ENCODE measurements at regions not wholly inside any gene's neighbourhood (a gene's known extent, or its start where the extent isn't known, plus 50 kb on each side); places are given as distances from the start of the nearest gene placed in this dataset.
A peak's percentile ranks its signal among the peaks of the same experiment; 100 is the strongest.

- no peaks in the 10 kb centered on the region for H3K9me2 ChIP-seq (ENCODE audit: insufficient read depth)
- H3K9me3 ChIP-seq (ENCODE audit: insufficient read depth, low read depth): no peaks in the 10 kb centered on the region
These were observed 238.9 kb upstream of the PDZRN3 start for GRCh38 chr3:73863546-73864079.

GRCh38 chr3:73855813-73856212 is 231.1 kb upstream of the PDZRN3 start:
- TF ChIP-seq, protein P1, sequence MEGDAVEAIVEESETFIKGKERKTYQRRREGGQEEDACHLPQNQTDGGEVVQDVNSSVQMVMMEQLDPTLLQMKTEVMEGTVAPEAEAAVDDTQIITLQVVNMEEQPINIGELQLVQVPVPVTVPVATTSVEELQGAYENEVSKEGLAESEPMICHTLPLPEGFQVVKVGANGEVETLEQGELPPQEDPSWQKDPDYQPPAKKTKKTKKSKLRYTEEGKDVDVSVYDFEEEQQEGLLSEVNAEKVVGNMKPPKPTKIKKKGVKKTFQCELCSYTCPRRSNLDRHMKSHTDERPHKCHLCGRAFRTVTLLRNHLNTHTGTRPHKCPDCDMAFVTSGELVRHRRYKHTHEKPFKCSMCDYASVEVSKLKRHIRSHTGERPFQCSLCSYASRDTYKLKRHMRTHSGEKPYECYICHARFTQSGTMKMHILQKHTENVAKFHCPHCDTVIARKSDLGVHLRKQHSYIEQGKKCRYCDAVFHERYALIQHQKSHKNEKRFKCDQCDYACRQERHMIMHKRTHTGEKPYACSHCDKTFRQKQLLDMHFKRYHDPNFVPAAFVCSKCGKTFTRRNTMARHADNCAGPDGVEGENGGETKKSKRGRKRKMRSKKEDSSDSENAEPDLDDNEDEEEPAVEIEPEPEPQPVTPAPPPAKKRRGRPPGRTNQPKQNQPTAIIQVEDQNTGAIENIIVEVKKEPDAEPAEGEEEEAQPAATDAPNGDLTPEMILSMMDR (conservative IDR thresholded peaks at IDR 0.05): no peak
- no peak for TF ChIP-seq EZH2 (IDR thresholded peaks at IDR 0.05; ENCODE audit: low read depth)
- Histone ChIP-seq H3K27me3 (ENCODE audit: insufficient read depth, low read depth) (no peaks in the 10 kb centered on the region), H2AFZ (no peak overlapping the region), H3F3A (ENCODE audit: insufficient read depth, low read depth) (no peaks in the 10 kb centered on the region), H3K79me2 (ENCODE audit: low read depth) (no peaks in the 10 kb centered on the region), H3K4me1 (replicated peaks; ENCODE audit: insufficient read depth) (no peaks in the 10 kb centered on the region), H3K4me3 (no peak overlapping the region), H3K4me2 (no peak overlapping the region), H4K20me1 (ENCODE audit: insufficient read depth) (no peaks in the 10 kb centered on the region), H3K27ac (no peak overlapping the region), H3K9me2 (ENCODE audit: insufficient read depth) (no peaks in the 10 kb centered on the region), H3K9me3 (ENCODE audit: insufficient read depth, low read depth) (no peaks in the 10 kb centered on the region), H3K36me3 (ENCODE audit: low read depth) (no peaks in the 10 kb centered on the region)
- ChIA-PET CTCF (no interaction called here), POLR2A (ENCODE audit: unreplicated experiment) (no interaction called here)
- no TSS peak for BruUV-seq (replicated peaks)
- intact Hi-C loops (cut with micrococcal nuclease; ENCODE audit: unreplicated experiment): no loop called here
- DNase-seq: no peak

More at GRCh38 chr3:73863546-73864079, 238.9 kb upstream of the PDZRN3 start:
- Histone ChIP-seq H3K27ac (no peak overlapping the region), H4K20me1 (ENCODE audit: insufficient read depth) (no peaks in the 10 kb centered on the region), H3F3A (ENCODE audit: insufficient read depth, low read depth) (no peaks in the 10 kb centered on the region), H3K4me3 (no peak overlapping the region), H3K4me1 (replicated peaks; ENCODE audit: insufficient read depth) (no peaks in the 10 kb centered on the region), H3K4me2 (no peak overlapping the region), H2AFZ (no peak overlapping the region), H3K27me3 (ENCODE audit: insufficient read depth, low read depth) (no peaks in the 10 kb centered on the region), H3K36me3 (ENCODE audit: low read depth) (no peaks in the 10 kb centered on the region), H3K79me2 (ENCODE audit: low read depth) (no peaks in the 10 kb centered on the region)
- POLR2A ChIA-PET (ENCODE audit: unreplicated experiment): no interaction called here
- CTCF ChIA-PET: no interaction called here
- BruUV-seq (replicated peaks): no TSS peak
- TF ChIP-seq, protein P1 (conservative IDR thresholded peaks at IDR 0.05): no peak
- no peak for TF ChIP-seq EZH2 (IDR thresholded peaks at IDR 0.05; ENCODE audit: low read depth)
- intact Hi-C loops (cut with micrococcal nuclease; ENCODE audit: unreplicated experiment): no loop called here
- no peak for DNase-seq

- TF ChIP-seq EZH2 (IDR thresholded peaks at IDR 0.05; ENCODE audit: low read depth): no peak
- TF ChIP-seq, protein P1 (conservative IDR thresholded peaks at IDR 0.05): peak; percentile 53
- CTCF ChIA-PET: no interaction called here
- DNase-seq: no peak
These were observed 223.6 kb upstream of the PDZRN3 start for GRCh38 chr3:73848173-73848906.

More at GRCh38 chr3:73848173-73848906, 223.6 kb upstream of the PDZRN3 start:
- no peaks in the 10 kb centered on the region for H4K20me1 ChIP-seq (ENCODE audit: insufficient read depth)
- no peaks in the 10 kb centered on the region for H3K27me3 ChIP-seq (ENCODE audit: insufficient read depth, low read depth)
- no peak overlapping the region for H3K4me3 ChIP-seq
- no TSS peak for BruUV-seq (replicated peaks)
- no peak overlapping the region for H2AFZ ChIP-seq
- H3K4me1 ChIP-seq (replicated peaks; ENCODE audit: insufficient read depth): no peaks in the 10 kb centered on the region
- H3K27ac ChIP-seq: no peak overlapping the region
- POLR2A ChIA-PET (ENCODE audit: unreplicated experiment): no interaction called here
- intact Hi-C loops (cut with micrococcal nuclease; ENCODE audit: unreplicated experiment): no loop called here
- no peaks in the 10 kb centered on the region for H3K36me3 ChIP-seq (ENCODE audit: low read depth)
- H3K4me2 ChIP-seq: no peak overlapping the region
- H3F3A ChIP-seq (ENCODE audit: insufficient read depth, low read depth): no peaks in the 10 kb centered on the region
- H3K9me2 ChIP-seq (ENCODE audit: insufficient read depth): no peaks in the 10 kb centered on the region
- H3K79me2 ChIP-seq (ENCODE audit: low read depth): no peaks in the 10 kb centered on the region
- no peaks in the 10 kb centered on the region for H3K9me3 ChIP-seq (ENCODE audit: insufficient read depth, low read depth)

Measured in PC-9 (cell line).